BJ (cell line): ENCODE measurements at regions not wholly inside any gene's neighbourhood (a gene's known extent, or its start where the extent isn't known, plus 50 kb on each side); places are given as distances from the start of the nearest gene placed in this dataset.

Experiments used
- CTCF ChIA-PET: fragments of 350-600 bp; formaldehyde crosslinking; extraction: SDS; loops from one replicate; lab custom pipeline; 2021; ENCODE audit warnings: antibody characterized with exemption, inconsistent platforms; lab: Yijun Ruan, JAX
- POLR2A ChIA-PET: fragments of 300-600 bp; sonication (Branson Sonifier 250); formaldehyde crosslinking; extraction: SDS; loops from one replicate; lab custom pipeline; 2021; ENCODE audit warnings: antibody characterized with exemption; lab: Charles Lee
- DNase-seq: peaks from one replicate; pipeline ENCODE4 v3.0.0-alpha.2; 2011; ENCODE audit warnings: low read depth
- H3K27me3 ChIP-seq: 2 replicates; pipeline ENCODE4 v1.6.0; 2011; ENCODE audit warnings: low read length; ENCODE audit not compliant: control insufficient read depth, insufficient read depth
- H3K36me3 ChIP-seq: 2 replicates; pipeline ENCODE4 v1.5.1; 2011; ENCODE audit warnings: low read length; ENCODE audit not compliant: control insufficient read depth, insufficient read depth
- H3K4me3 ChIP-seq: 2 replicates; pipeline ENCODE4 v1.5.1; 2011; ENCODE audit warnings: low read depth, mild to moderate bottlenecking, control low read depth, low read length
- CTCF ChIP-seq: IDR thresholded peaks from 2 replicates; pipeline ENCODE4 v1.5.1; 2011; ENCODE audit warnings: low read depth, mild to moderate bottlenecking, control low read depth, inconsistent platforms, low read length, moderate library complexity; ENCODE audit not compliant: insufficient read depth

DNA sequence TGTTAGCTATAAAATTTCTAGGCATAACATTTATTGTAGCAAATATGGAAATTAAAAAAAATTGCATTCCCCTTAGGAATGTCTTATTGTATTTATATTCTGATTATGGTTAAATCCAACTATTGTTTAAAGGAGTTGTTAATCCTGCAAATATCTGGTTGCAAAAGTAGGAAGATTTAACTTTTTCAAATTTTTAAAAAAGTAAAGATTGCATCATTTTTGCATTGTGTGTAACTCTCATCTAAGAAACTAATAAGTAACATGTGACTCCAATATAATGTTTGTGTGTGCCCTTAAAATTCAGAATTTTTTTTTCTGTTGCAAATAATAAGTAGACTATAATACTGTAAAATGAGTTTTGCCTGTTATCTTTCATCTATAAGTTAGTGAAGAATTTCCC is 204.1 kb upstream of the DPH6 start:
- ChIA-PET POLR2A (no interaction called here), CTCF (interaction anchor here (0.7 to 4.4 kb wide), 3 partner anchors 10 to 273 kb away, joined by 3 to 48 read pairs (median 3); no protein-coding TSS in a partner anchor)
- no peak overlapping the region for H3K4me3 ChIP-seq
- no peak for DNase-seq
- H3K36me3 ChIP-seq, result no peaks in the 10 kb centered on the region
- no peak for TF ChIP-seq CTCF
- no peaks in the 10 kb centered on the region for H3K27me3 ChIP-seq

DNA sequence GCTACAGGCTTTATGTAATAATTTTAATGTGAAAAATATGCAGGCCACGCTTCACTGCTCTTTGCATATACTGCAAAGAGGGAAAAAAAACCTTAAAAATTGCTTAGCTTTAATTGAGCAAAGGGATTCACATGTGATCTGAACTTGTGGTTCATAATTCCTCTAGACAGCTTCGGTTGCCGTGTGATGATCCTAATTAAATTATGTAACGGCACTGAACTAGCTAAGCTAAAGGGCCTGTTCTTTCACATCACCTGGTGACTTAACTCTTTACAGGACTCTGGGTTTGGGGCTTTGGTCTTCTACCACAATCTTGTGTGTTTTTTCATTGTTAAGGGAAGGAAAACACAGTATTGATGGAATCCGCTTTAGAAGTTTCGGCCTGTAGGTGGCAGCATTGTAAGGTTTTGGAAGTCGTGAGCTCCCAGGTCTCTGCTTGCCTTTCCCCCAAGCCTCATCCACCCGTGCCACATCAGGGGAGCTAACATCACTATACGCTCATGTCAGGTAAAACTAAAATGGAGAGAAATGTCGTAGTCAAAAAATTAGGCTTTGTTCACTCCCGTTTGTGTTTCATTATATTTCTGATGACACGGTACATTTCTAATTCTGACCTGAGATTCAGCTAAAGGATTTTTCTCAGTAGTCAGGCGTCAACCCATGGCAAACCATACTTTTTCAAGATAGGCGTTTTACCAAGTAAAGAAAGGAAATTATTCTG is 205.6 kb upstream of the DPH6 start:
- CTCF ChIA-PET, result interaction anchor here (0.5 to 4.4 kb wide), 17 partner anchors 8 to 1349 kb away, joined by 3 to 48 read pairs (median 4); no protein-coding TSS in a partner anchor
- H3K4me3 ChIP-seq, result no peak overlapping the region
- POLR2A ChIA-PET, result no interaction called here
- H3K36me3 ChIP-seq, result no peaks in the 10 kb centered on the region
- TF ChIP-seq CTCF, result peak; percentile 74
- no peak for DNase-seq
- no peaks in the 10 kb centered on the region for H3K27me3 ChIP-seq

- CTCF ChIA-PET, result interaction anchor here (1.0 to 4.4 kb wide), 11 partner anchors 8 to 1345 kb away, joined by 3 to 48 read pairs (median 5); no protein-coding TSS in a partner anchor
- no peaks in the 10 kb centered on the region for H3K36me3 ChIP-seq
- H3K27me3 ChIP-seq, result no peaks in the 10 kb centered on the region
- TF ChIP-seq CTCF, result no peak
- POLR2A ChIA-PET, result no interaction called here
- no peak overlapping the region for H3K4me3 ChIP-seq
- DNase-seq, result no peak
Observed at GRCh38 chr15:35752134-35752466, 206.1 kb upstream of the DPH6 start.

DNA sequence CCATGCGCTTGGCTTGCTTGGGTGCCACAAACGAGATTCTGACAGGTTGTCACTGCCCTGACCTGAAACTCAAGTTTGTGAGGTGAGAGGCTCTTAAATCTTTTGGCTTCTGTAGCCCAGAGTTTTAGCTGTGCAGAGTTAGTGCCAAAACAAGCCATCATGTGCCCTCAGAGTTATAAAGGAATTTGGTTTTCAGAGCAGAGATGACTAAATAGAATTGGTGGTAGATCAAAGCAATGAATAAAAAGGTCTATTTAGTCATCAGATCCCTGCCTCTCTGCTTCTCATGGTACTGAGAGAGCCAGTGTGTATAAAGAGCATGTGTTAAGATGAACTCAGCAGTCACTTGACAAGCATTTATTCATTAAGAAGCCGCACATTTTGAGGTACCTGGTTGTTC is 207.5 kb upstream of the DPH6 start:
- no peak for DNase-seq
- H3K4me3 ChIP-seq, result no peak overlapping the region
- H3K36me3 ChIP-seq, result no peaks in the 10 kb centered on the region
- POLR2A ChIA-PET, result no interaction called here
- TF ChIP-seq CTCF, result no peak
- no peaks in the 10 kb centered on the region for H3K27me3 ChIP-seq
- CTCF ChIA-PET, result interaction anchor here (0.7 to 1.6 kb wide), 2 partner anchors 10 to 231 kb away, joined by 3 to 5 read pairs; no protein-coding TSS in a partner anchor

GRCh38 chr15:35755237-35755802 is 209.4 kb upstream of the DPH6 start:
- POLR2A ChIA-PET, result interaction anchor here (0.7 kb wide), 1 partner anchor 130 kb away, joined by 3 read pairs; no protein-coding TSS in a partner anchor
- Histone ChIP-seq H3K27me3 (no peaks in the 10 kb centered on the region), H3K4me3 (no peak overlapping the region), H3K36me3 (no peaks in the 10 kb centered on the region)
- CTCF ChIA-PET, result no interaction called here
- peak; percentile 55 for DNase-seq
- no peak for TF ChIP-seq CTCF
